HG03139 (cell line): ENCODE measurements at regions not wholly inside any gene's neighbourhood (a gene's known extent, or its start where the extent isn't known, plus 50 kb on each side); places are given as distances from the start of the nearest gene placed in this dataset.
A peak's percentile ranks its signal among the peaks of the same experiment; 100 is the strongest.

Experiments
- ATAC-seq: cut with Tn5 transposase; IDR thresholded peaks from one replicate; pipeline ENCODE4 v1.9.1; 2021; ENCODE audit not compliant: unreplicated experiment

GRCh38 chr20:9981829-9982228 lies 53.0 kb upstream of the ANKEF1 start:
- ATAC-seq, result no peak

- ATAC-seq, result peak; percentile 94
Observed at GRCh38 chr20:9978397-9979004, 56.3 kb upstream of the ANKEF1 start.

DNA sequence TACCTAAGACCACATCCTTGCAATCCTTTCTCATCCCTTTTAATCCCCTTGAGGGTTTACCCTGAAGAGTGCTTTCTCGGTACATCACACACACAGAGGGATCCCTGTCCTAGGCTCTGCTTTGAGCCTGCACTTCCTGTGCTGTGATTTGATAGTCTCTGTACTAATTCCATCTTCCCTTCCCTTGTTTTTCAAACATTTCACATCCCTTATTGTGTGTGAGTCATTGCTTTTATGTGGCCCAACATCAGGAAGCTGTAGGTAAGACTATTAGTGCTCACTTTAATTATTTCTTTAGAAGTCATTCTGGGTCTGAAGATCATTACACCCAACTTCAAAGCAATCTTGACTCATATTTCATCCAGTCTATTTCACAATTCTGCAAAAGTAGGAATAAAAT lies 57.2 kb upstream of the ANKEF1 start:
- ATAC-seq, result no peak

DNA sequence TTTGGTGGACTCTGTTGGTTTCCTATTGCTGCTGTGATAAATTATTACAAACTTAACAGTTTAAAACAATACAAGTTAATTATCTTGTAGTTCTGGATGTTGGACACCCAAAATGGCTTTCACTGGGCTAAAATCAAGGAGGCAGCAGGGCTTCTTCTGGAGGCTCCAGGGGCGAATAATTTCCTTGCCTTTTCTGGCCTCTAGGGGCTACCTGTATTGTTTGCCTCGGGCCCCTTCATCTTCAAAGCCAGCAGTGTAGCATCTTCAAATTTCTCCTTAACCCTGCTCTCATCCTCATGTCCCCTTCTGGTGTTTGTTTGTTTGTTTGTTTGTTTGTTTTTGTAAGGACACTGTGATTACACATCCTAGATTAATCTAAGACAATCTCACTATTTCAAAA lies 60.5 kb upstream of the ANKEF1 start:
- no peak for ATAC-seq

DNA sequence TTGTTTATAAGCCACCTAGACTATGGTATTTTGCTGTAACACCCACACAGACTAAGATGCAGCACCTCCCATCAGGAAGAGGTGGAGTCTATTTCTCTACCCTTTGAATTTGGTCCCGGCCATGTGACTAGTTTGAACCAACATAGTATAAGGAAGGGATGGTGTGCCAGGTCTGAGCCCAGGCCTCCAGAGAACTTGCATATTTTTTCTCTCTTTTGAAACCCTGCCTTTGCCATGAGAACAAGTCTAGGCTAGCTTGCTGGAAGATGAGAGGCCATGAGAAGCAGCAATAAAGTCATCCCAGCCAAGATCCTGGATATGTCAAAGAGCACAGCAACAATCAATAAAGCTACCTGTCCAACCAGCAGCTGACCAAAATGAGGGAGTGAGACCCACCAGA lies 63.0 kb upstream of the ANKEF1 start:
- no peak for ATAC-seq

GRCh38 chr20:9969626-9970025 lies 65.2 kb upstream of the ANKEF1 start:
- ATAC-seq, result no peak

DNA sequence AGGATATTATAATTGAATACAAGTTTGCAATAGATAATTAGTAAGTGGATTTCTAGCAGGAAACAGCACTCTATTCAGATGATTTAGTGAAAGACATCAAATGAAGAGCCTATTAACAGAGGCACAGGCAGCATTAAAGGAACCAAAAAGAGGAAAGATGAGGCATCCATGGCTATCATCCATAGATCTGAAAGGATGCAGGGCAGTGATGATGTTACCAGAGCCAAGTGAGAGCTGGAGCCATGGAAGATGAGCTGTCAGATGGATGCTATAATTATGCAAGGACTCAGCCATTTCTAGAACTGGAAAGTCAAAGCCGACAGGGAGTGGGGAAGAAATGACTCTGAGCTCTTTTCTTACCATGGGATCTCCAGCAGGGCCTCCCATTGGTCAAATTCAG lies 66.8 kb upstream of the ANKEF1 start:
- ATAC-seq, result no peak

- ATAC-seq, result no peak
Observed at GRCh38 chr20:9966966-9967365, 67.8 kb upstream of the ANKEF1 start.

- no peak for ATAC-seq
Observed at GRCh38 chr20:9963029-9963428, 71.8 kb upstream of the ANKEF1 start.

- no peak for ATAC-seq
Observed at GRCh38 chr20:9958693-9959092, 76.1 kb upstream of the ANKEF1 start.

- no peak for ATAC-seq
Observed at GRCh38 chr20:9955646-9956045, 79.1 kb upstream of the ANKEF1 start.

- ATAC-seq, result no peak
Observed at GRCh38 chr20:9949563-9949962, 85.2 kb upstream of the ANKEF1 start.

DNA sequence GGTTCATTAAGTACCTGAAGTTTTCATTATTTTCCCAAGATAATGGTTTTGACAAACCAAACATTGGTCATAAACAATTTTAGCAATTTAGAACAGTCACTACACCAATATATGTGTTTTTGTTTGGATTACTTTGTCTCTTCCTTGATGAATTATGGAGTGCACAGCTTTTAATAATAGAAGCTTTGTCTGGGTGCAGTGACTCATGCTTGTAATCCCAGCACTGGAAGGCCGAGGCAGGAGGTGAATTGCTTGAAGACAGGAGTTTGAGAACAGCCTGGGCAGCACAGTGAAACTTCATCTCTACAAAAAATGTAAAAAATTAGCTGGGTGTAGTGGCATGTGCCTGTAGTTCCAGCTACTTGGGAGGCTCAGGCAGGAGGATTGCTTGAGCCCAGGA lies 89.4 kb upstream of the ANKEF1 start:
- no peak for ATAC-seq

GRCh38 chr20:9942736-9943135 lies 92.1 kb upstream of the ANKEF1 start:
- ATAC-seq, result no peak

DNA sequence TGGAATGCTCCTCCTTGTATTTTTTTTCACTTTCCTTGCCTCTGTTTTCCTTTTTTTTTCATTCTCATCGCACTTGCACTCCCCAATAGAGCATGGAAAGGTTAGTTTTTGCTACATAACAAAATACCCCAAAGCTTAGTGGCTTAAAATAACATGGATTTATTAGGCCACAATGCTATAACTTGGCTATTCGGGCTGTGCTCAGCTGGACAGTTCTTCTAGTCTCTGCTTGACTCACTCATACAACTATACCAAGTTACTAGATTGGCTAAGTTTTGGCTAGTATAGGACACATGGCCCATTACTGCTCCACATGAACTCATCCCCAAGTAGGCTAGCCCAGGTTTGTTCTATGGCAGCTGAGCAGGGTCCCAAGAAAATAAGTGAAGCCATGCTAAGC lies 94.5 kb upstream of the ANKEF1 start:
- no peak for ATAC-seq

DNA sequence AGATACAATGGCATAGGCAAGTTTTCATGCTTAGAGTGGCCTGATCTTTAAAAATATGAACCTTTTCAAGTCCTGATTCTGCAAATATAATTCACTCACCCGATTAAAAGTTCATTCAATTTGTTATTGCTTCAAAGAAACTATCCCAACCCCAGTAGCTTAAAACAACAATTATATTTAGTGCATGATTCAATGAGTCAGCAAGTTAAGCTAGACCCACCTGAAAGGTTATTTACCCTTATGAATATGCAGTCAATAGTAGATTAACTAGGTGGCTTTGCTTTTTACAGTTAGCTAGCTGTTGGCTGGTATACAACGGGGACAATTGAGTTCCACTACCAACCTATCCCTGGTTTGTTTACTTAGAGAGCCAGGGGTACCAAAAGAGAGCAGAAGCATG lies 95.6 kb upstream of the ANKEF1 start:
- ATAC-seq, result no peak

GRCh38 chr20:9935285-9935684 lies 96.4 kb upstream of the PAK5 start:
- no peak for ATAC-seq

GRCh38 chr20:9930142-9930541 lies 91.3 kb upstream of the PAK5 start:
- ATAC-seq, result no peak

GRCh38 chr20:9928955-9929354 lies 90.1 kb upstream of the PAK5 start:
- no peak for ATAC-seq

DNA sequence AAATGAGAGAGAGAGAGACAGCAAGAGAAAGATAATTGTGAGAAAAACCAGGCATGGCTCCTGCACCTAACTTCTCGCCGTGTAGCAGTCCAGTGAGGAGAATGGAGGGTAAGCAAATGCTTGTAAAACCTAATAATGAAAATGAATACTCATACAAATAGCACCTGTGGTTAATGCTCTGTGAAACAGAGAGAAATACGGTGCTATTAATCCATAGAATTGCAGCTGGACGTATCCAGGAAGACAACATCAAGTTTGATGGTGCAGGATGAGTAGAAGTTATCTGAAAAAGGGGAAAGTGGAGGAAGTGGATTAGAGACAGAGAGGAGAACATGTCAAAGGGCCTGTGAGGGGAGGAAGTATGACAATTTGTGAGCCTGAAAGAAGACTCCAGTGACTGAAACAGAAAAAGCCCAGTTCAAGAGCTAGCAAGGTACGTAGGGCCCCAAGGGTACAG lies 89.4 kb upstream of the PAK5 start:
- peak; percentile 76 for ATAC-seq

DNA sequence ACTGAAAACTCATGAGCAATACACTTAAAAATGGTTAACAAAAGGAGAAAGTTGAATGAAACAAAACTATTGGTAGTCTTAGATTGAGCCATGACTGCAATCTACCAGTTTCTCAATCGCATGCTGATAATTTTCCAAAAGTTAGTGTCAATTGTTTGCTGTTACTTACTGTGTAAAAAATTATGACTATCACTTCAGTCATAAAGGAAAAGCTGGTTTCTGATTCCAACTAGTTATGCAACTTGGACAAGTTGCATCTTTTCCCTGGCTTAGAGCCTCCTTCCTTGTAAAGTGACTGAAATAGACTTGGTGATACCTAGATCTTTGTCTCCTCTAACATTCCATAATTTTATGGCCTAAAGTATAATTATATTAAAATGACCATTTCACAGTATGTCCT lies 88.3 kb upstream of the PAK5 start:
- ATAC-seq, result no peak

- ATAC-seq, result no peak
Observed at GRCh38 chr20:9926476-9926875, 87.6 kb upstream of the PAK5 start.

- no peak for ATAC-seq
Observed at GRCh38 chr20:9926007-9926406, 87.1 kb upstream of the PAK5 start.

DNA sequence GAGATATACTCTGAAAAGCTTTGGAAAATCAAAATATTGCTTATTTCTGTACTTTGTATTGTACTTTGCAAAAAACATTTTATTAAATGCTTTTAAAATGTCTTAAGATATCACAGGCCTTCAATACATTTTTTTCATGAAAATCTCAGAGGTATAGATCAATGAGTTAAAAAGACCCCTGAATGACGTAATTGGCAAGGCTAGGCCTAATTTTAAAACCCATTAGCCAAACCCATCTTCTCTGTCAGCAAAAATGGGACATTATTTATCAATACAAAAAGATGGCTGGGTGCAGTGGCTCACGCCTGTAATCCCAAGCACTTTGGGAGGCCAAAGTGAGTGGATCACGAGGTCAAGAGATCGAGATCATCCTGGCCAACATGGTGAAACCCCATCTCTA lies 84.8 kb upstream of the PAK5 start:
- no peak for ATAC-seq
